ENCODE measurements at regions not wholly inside any gene's neighbourhood (a gene's known extent, or its start where the extent isn't known, plus 50 kb on each side); places are given as distances from the start of the nearest gene placed in this dataset.

DNA sequence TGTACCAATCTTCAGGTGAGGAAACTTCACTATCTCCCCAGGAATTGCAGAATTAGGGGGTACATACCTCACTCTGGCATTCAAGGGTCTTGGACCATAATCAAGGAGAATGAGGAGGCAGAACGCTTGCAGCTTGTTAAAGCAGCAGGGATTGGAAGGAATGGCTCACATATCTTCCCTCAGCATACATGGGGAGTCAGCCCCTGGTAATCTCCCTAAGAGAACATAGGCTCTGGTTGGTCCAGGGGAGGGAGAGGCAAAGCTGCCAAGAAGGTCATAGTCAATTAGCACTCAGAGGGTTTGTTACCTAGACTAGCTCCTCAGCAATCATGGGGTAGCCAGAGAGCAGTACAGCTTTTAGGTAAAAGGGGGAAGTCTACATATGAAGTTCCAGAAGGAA is 256.8 kb downstream of the INSC start:
- DNase-seq (ENCODE audit: low read depth) = no peak
- TF ChIP-seq, protein P1, sequence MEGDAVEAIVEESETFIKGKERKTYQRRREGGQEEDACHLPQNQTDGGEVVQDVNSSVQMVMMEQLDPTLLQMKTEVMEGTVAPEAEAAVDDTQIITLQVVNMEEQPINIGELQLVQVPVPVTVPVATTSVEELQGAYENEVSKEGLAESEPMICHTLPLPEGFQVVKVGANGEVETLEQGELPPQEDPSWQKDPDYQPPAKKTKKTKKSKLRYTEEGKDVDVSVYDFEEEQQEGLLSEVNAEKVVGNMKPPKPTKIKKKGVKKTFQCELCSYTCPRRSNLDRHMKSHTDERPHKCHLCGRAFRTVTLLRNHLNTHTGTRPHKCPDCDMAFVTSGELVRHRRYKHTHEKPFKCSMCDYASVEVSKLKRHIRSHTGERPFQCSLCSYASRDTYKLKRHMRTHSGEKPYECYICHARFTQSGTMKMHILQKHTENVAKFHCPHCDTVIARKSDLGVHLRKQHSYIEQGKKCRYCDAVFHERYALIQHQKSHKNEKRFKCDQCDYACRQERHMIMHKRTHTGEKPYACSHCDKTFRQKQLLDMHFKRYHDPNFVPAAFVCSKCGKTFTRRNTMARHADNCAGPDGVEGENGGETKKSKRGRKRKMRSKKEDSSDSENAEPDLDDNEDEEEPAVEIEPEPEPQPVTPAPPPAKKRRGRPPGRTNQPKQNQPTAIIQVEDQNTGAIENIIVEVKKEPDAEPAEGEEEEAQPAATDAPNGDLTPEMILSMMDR (IDR thresholded peaks at IDR 0.05; ENCODE audit: insufficient read depth, low read depth, low read length) = no peak
- no peak overlapping the region for H3K4me3 ChIP-seq (ENCODE audit: low read depth, low read length)

GRCh38 chr11:15374418-15374817 is 259.7 kb downstream of the INSC start:
- TF ChIP-seq, protein P1 (IDR thresholded peaks at IDR 0.05; ENCODE audit: insufficient read depth, low read depth, low read length) = no peak
- no peak for DNase-seq (ENCODE audit: low read depth)

DNA sequence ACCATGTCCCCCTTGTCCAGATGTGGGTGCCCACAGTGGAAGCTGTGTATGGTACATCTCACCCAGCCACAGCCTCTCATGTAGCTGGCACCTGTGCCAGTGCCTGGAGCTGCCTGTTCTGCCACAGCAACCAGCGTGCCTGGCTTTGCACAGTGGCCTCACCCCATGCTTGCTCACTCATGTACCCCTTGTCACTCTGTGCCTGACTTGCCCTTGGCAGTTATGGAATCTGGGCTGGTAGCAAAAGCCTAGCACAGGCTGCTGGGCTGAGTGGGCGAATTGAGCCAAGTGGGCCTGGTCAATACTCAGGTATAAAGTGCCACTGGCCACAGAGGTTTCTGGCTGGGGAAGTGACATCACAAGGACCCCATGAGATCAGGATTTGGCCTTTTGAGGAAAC is 264.2 kb downstream of the INSC start:
- TF ChIP-seq, protein P1 (IDR thresholded peaks at IDR 0.05; ENCODE audit: insufficient read depth, low read depth, low read length) = no peak
- no peak for DNase-seq (ENCODE audit: low read depth)
- no peak overlapping the region for H3K4me3 ChIP-seq (ENCODE audit: low read depth, low read length)

More at GRCh38 chr11:15374418-15374817, 259.7 kb downstream of the INSC start:
- no peak overlapping the region for H3K4me3 ChIP-seq (ENCODE audit: low read depth, low read length)

- no peak overlapping the region for H3K4me3 ChIP-seq (ENCODE audit: low read depth, low read length)
- no peak for DNase-seq (ENCODE audit: low read depth)
- TF ChIP-seq, protein P1 (IDR thresholded peaks at IDR 0.05; ENCODE audit: insufficient read depth, low read depth, low read length) = no peak
Measured at GRCh38 chr11:15379483-15379882, 264.8 kb downstream of the INSC start.

- H3K4me3 ChIP-seq (ENCODE audit: low read depth, low read length) = no peak overlapping the region
- TF ChIP-seq, protein P1 (IDR thresholded peaks at IDR 0.05; ENCODE audit: insufficient read depth, low read depth, low read length) = no peak
- no peak for DNase-seq (ENCODE audit: low read depth)
Measured at GRCh38 chr11:15390857-15391256, 276.1 kb downstream of the INSC start.

- TF ChIP-seq, protein P1 (IDR thresholded peaks at IDR 0.05; ENCODE audit: insufficient read depth, low read depth, low read length) = no peak
- DNase-seq (ENCODE audit: low read depth) = no peak
- no peak overlapping the region for H3K4me3 ChIP-seq (ENCODE audit: low read depth, low read length)
Measured at GRCh38 chr11:15396778-15397177, 282.1 kb downstream of the INSC start.

DNA sequence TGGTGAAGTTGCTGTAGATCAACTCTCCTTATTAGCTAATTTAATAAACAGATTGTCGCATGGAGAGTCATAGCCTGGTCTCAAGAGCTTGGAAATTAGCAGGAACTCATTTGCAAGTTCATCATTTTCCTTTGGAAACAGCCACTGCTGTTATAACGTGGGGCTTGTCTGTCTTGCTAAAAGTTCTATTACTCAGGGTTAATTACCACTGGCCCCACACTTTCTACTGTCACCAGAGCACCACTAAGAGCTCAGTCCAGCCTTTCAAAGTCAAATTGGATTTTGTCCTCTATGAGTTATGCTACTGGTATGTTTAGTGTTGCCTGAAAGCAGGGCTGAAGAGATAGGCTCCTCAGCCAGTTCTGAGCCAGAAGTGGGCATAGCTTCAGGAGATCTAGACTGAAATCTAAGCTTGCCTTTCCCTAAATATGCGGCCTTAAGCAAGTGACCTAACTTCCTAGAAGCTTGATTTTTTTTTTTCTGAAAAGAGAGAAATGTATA is 292.2 kb downstream of the INSC start:
- TF ChIP-seq, protein P1 (IDR thresholded peaks at IDR 0.05; ENCODE audit: insufficient read depth, low read depth, low read length) = no peak
- H3K4me3 ChIP-seq (ENCODE audit: low read depth, low read length) = no peak overlapping the region
- no peak for DNase-seq (ENCODE audit: low read depth)
